ENCODE measurements at regions not wholly inside any gene's neighbourhood (a gene's known extent, or its start where the extent isn't known, plus 50 kb on each side); places are given as distances from the start of the nearest gene placed in this dataset.

- TF ChIP-seq ZNF275 (CRISPR knock-in tag; IDR thresholded peaks at IDR 0.05; ENCODE audit: borderline replicate concordance) (no peak), ZNF383 (CRISPR knock-in tag; IDR thresholded peaks at IDR 0.05; ENCODE audit: borderline replicate concordance) (0 out of 2 replicates have a peak, but pooled peaks have one; percentile 45), KDM5B (CRISPR knock-in tag; IDR thresholded peaks at IDR 0.05; ENCODE audit: borderline replicate concordance) (peak; percentile 54; the same call in 1 of the 2 replicates), PAX8 (CRISPR knock-in tag; IDR thresholded peaks at IDR 0.05; ENCODE audit: borderline replicate concordance) (0 out of 2 replicates have a peak, but pooled peaks have one; percentile 47), THRA (CRISPR knock-in tag; IDR thresholded peaks at IDR 0.05; ENCODE audit: borderline replicate concordance) (peak; percentile 7; the same call in 1 of the 2 replicates), ZBED4 (CRISPR knock-in tag; IDR thresholded peaks at IDR 0.05; ENCODE audit: borderline replicate concordance) (no peak), ZNF280B (CRISPR knock-in tag; IDR thresholded peaks at IDR 0.05; ENCODE audit: borderline replicate concordance) (peak; percentile 81; the same call in 1 of the 2 replicates), NFAT5 (CRISPR knock-in tag; IDR thresholded peaks at IDR 0.05) (peak; percentile 51; the same call in 1 of the 2 replicates), ZBTB38 (CRISPR knock-in tag; IDR thresholded peaks at IDR 0.05) (peak; percentile 50; the same call in 1 of the 2 replicates), ATF7 (IDR thresholded peaks at IDR 0.05) (no peak), ATF7 (CRISPR knock-in tag; IDR thresholded peaks at IDR 0.05) (no peak), ZNF337 (CRISPR knock-in tag; IDR thresholded peaks at IDR 0.05; ENCODE audit: borderline replicate concordance, low read depth) (no peak)
Observed at GRCh38 chr2:120538691-120539423, 192.9 kb downstream of the INHBB start (continued).
